GM23338 (cell line): ENCODE measurements at regions not wholly inside any gene's neighbourhood (a gene's known extent, or its start where the extent isn't known, plus 50 kb on each side); places are given as distances from the start of the nearest gene placed in this dataset.

ENCODE experiments used
- ATAC-seq: fragments of 200-7000 bp; cut with Tn5 transposase; 3 replicates; pipeline ENCODE4 v1.9.1; 2020
- DNase-seq: peaks from one replicate; pipeline ENCODE4 v3.0.0-alpha.2; 2015; ENCODE audit warnings: low spot score
- H2AFZ ChIP-seq: fragments of 200-600 bp; sonication (generic); 2 replicates; pipeline ENCODE4 v1.8.0; 2016; ENCODE audit warnings: antibody characterized with exemption, mild to moderate bottlenecking, moderate library complexity
- H3F3A ChIP-seq: fragments of 200-600 bp; sonication (generic); replicated peaks from 2 replicates; pipeline ENCODE4 v1.8.0; 2017; ENCODE audit warnings: antibody characterized with exemption, mixed run types, low read depth
- H3K27ac ChIP-seq: fragments of 200-600 bp; sonication (generic); 2 replicates; pipeline ENCODE4 v1.6.1; 2016; ENCODE audit warnings: low read depth
- H3K27me3 ChIP-seq: fragments of 200-600 bp; sonication (generic); 2 replicates; pipeline ENCODE4 v1.8.0; 2016; ENCODE audit warnings: mild to moderate bottlenecking, mixed run types, moderate library complexity; ENCODE audit not compliant: insufficient read depth
- H3K36me3 ChIP-seq: fragments of 200-600 bp; sonication (generic); 2 replicates; pipeline ENCODE4 v1.8.0; 2016; ENCODE audit warnings: mild to moderate bottlenecking; ENCODE audit not compliant: insufficient read depth
- H3K4me1 ChIP-seq: fragments of 200-600 bp; sonication (generic); 2 replicates; pipeline ENCODE4 v1.8.0; 2016; ENCODE audit warnings: mild to moderate bottlenecking, moderate library complexity; ENCODE audit not compliant: insufficient read depth
- H3K4me2 ChIP-seq: fragments of 200-600 bp; sonication (generic); 2 replicates; pipeline ENCODE4 v1.7.1; 2017; ENCODE audit warnings: mixed run types
- H3K4me3 ChIP-seq: fragments of 200-600 bp; sonication (generic); 2 replicates; pipeline ENCODE4 v1.6.1; 2016; ENCODE audit warnings: mixed run types
- H3K79me2 ChIP-seq: fragments of 200-600 bp; sonication (generic); replicated peaks from 2 replicates; pipeline ENCODE4 v1.8.0; 2017; ENCODE audit warnings: mild to moderate bottlenecking; ENCODE audit not compliant: insufficient read depth
- H3K9me2 ChIP-seq: fragments of 200-600 bp; sonication (generic); 2 replicates; pipeline ENCODE4 v1.8.0; 2017; ENCODE audit not compliant: insufficient read depth
- H4K20me1 ChIP-seq: fragments of 200-600 bp; sonication (generic); replicated peaks from 2 replicates; pipeline ENCODE4 v1.8.0; 2017; ENCODE audit warnings: mild to moderate bottlenecking; ENCODE audit not compliant: insufficient read depth
- H3K27ac Mint-ChIP-seq: 2 replicates; pipeline ENCODE4 v1.8.0; 2020; ENCODE audit warnings: inconsistent platforms, mild to moderate bottlenecking, moderate library complexity, mixed read lengths
- H3K27me3 Mint-ChIP-seq: 3 replicates; pipeline ENCODE4 v1.8.0; 2022; ENCODE audit warnings: low read depth, mild to moderate bottlenecking, moderate library complexity, mixed read lengths, inconsistent platforms; ENCODE audit not compliant: insufficient read depth, poor library complexity
- H3K36me3 Mint-ChIP-seq: 3 replicates; pipeline ENCODE4 v1.8.0; 2021; ENCODE audit warnings: low read depth, mild to moderate bottlenecking, inconsistent platforms, moderate library complexity, mixed read lengths
- H3K4me1 Mint-ChIP-seq: 3 replicates; pipeline ENCODE4 v1.8.0; 2020; ENCODE audit warnings: mild to moderate bottlenecking, inconsistent platforms, mixed read lengths
- H3K4me3 Mint-ChIP-seq: 3 replicates; pipeline ENCODE4 v1.8.0; 2021; ENCODE audit warnings: moderate library complexity, mild to moderate bottlenecking, inconsistent platforms, mixed read lengths
- H3K9me3 Mint-ChIP-seq: 3 replicates; pipeline ENCODE4 v1.8.0; 2020; ENCODE audit warnings: moderate library complexity, mild to moderate bottlenecking, inconsistent platforms, mixed read lengths
- CREB1 ChIP-seq: fragments of 250-450 bp; sonication (Bioruptor Pico); IDR thresholded peaks from 2 replicates; pipeline ENCODE4 v1.5.0; 2020; ENCODE audit warnings: low read depth, mild to moderate bottlenecking, moderate library complexity
- STAT1 ChIP-seq: IDR thresholded peaks from one replicate; pipeline ENCODE4 v1.6.1; 2016; ENCODE audit warnings: antibody characterized with exemption; ENCODE audit not compliant: unreplicated experiment
- ZNF462 ChIP-seq: fragments of 250-450 bp; sonication (Bioruptor Pico); IDR thresholded peaks from 2 replicates; pipeline ENCODE4 v1.5.0; 2020; ENCODE audit warnings: mild to moderate bottlenecking, moderate library complexity
- TF ChIP-seq, protein P1 (sequence below), 2 experiments: fragments of 200-600 bp in 1 of 2; sonication (generic) in 1 of 2; conservative IDR thresholded peaks; 2 replicates each; pipeline versions ENCODE4 v1.5.1 to v1.6.1; 2016 to 2017; ENCODE audit warnings: antibody characterized with exemption in 2 of 2, low read depth in 2 of 2, mild to moderate bottlenecking in 2 of 2, moderate library complexity in 1 of 2

DNA sequence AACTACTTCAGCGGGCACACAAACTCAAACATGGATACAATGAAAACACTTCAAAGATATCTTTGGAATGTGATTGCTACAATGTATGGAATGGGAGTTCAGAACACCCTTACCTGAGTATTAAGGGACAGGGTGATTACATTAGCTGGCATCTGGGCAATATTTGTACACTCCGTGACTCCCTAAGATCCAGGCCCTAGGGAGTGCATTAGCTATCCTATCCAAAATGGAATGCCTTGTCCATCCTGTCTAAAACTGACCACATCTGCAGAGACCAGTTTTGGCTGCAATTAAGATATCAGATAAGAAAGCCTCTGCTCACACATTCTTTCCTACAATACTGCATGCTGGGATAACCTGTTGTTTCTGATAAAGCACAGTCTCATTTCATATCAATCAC is 176.6 kb upstream of the EMCN start (continued):
- TF ChIP-seq ZNF462 (CRISPR knock-in tag) (no peak), CREB1 (CRISPR knock-in tag) (no peak)

GRCh38 chr4:100690812-100691211 is 173.0 kb upstream of the EMCN start:
- H3K4me1 ChIP-seq, result no peaks in the 10 kb centered on the region
- no peaks in the 10 kb centered on the region; the same call in 2 of the 3 replicates for H3K4me1 Mint-ChIP-seq
- no peaks in the 10 kb centered on the region for H3K79me2 ChIP-seq
- no peak overlapping the region for H2AFZ ChIP-seq
- H4K20me1 ChIP-seq, result no peaks in the 10 kb centered on the region
- H3K36me3 ChIP-seq, result no peaks in the 10 kb centered on the region
- no peaks in the 10 kb centered on the region for H3K27me3 ChIP-seq
- H3K27ac Mint-ChIP-seq, result no peak overlapping the region
- no peak overlapping the region for H3K4me2 ChIP-seq
- TF ChIP-seq, protein P1, sequence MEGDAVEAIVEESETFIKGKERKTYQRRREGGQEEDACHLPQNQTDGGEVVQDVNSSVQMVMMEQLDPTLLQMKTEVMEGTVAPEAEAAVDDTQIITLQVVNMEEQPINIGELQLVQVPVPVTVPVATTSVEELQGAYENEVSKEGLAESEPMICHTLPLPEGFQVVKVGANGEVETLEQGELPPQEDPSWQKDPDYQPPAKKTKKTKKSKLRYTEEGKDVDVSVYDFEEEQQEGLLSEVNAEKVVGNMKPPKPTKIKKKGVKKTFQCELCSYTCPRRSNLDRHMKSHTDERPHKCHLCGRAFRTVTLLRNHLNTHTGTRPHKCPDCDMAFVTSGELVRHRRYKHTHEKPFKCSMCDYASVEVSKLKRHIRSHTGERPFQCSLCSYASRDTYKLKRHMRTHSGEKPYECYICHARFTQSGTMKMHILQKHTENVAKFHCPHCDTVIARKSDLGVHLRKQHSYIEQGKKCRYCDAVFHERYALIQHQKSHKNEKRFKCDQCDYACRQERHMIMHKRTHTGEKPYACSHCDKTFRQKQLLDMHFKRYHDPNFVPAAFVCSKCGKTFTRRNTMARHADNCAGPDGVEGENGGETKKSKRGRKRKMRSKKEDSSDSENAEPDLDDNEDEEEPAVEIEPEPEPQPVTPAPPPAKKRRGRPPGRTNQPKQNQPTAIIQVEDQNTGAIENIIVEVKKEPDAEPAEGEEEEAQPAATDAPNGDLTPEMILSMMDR (conservative IDR thresholded peaks at IDR 0.05; ENCODE audit: low read depth in 2 of 2), result peak; percentile 21 to 25; a peak in 3 of 4 replicates
- no peak for TF ChIP-seq STAT1
- no peak overlapping the region for H3K4me3 ChIP-seq
- H3K4me3 Mint-ChIP-seq, result no peak overlapping the region
- DNase-seq (peak; percentile 24), ATAC-seq (peak; percentile 64)
- H3K9me3 Mint-ChIP-seq, result no peaks in the 10 kb centered on the region
- H3K27me3 Mint-ChIP-seq, result no peaks in the 10 kb centered on the region
- H3K27ac ChIP-seq, result no peak overlapping the region
- H3K9me2 ChIP-seq, result no peaks in the 10 kb centered on the region
- H3F3A ChIP-seq, result no peaks in the 10 kb centered on the region
- no peaks in the 10 kb centered on the region for H3K36me3 Mint-ChIP-seq
